Neuronal stem cell (in vitro differentiated cells): ENCODE measurements at regions not wholly inside any gene's neighbourhood (a gene's known extent, or its start where the extent isn't known, plus 50 kb on each side); places are given as distances from the start of the nearest gene placed in this dataset.

Experiments used
- DNase-seq: peaks from one replicate; pipeline ENCODE4 v3.0.0-alpha.2; 2013; ENCODE audit warnings: low spot score
- H2AFZ ChIP-seq: one replicate; pipeline ENCODE4 v1.6.1; 2013; ENCODE audit warnings: mild to moderate bottlenecking, low read length, inconsistent platforms
- H2AK5ac ChIP-seq: 2 replicates; pipeline ENCODE4 v1.6.1; 2013; ENCODE audit warnings: low read depth, mild to moderate bottlenecking, inconsistent platforms, low read length, moderate library complexity, mixed read lengths
- H2BK120ac ChIP-seq: 2 replicates; pipeline ENCODE4 v1.6.1; 2013; ENCODE audit warnings: low read depth, mild to moderate bottlenecking, inconsistent platforms, low read length, moderate library complexity, mixed read lengths
- H2BK12ac ChIP-seq: one replicate; pipeline ENCODE4 v1.6.1; 2013; ENCODE audit warnings: low read length, inconsistent platforms
- H2BK15ac ChIP-seq: 2 replicates; pipeline ENCODE4 v1.6.1; 2013; ENCODE audit warnings: mild to moderate bottlenecking, low read length, inconsistent platforms, mixed read lengths
- H2BK5ac ChIP-seq: one replicate; pipeline ENCODE4 v1.6.1; 2013; ENCODE audit warnings: inconsistent platforms, mild to moderate bottlenecking, low read length, moderate library complexity
- H3K14ac ChIP-seq: one replicate; pipeline ENCODE4 v1.6.1; 2013; ENCODE audit warnings: low read length, inconsistent platforms
- H3K18ac ChIP-seq: 2 replicates; pipeline ENCODE4 v1.6.1; 2013; ENCODE audit warnings: low read length, inconsistent platforms
- H3K23ac ChIP-seq: 2 replicates; pipeline ENCODE4 v1.6.1; 2013; ENCODE audit warnings: low read depth, mild to moderate bottlenecking, mixed read lengths, low read length, inconsistent platforms; ENCODE audit not compliant: poor library complexity
- H3K27ac ChIP-seq: replicated peaks from 3 replicates; pipeline ENCODE4 v1.5.1; 2013; ENCODE audit warnings: low read length, inconsistent platforms
- H3K27me3 ChIP-seq, 3 experiments: 2 replicates each; pipeline ENCODE4 v1.6.1; 2013; ENCODE audit warnings: low read length in 3 of 3, mild to moderate bottlenecking in 2 of 3, inconsistent platforms in 1 of 3, low read depth in 1 of 3, mixed read lengths in 1 of 3, moderate library complexity in 1 of 3; ENCODE audit not compliant: control insufficient read depth in 3 of 3, insufficient read depth in 3 of 3
- H3K36me3 ChIP-seq, 2 donors: replicated peaks in 1 of 2; 2 replicates each; pipeline ENCODE4 v1.6.1; 2013; ENCODE audit warnings: low read length in 2 of 2; ENCODE audit not compliant: control insufficient read depth in 2 of 2, insufficient read depth in 2 of 2
- H3K4ac ChIP-seq: 2 replicates; pipeline ENCODE4 v1.6.1; 2013; ENCODE audit warnings: inconsistent platforms, mild to moderate bottlenecking, low read length, moderate library complexity
- H3K4me1 ChIP-seq, 2 donors: 1 replicate in 1 of 2; 2 replicates in 1 of 2; pipeline ENCODE4 v1.6.1; 2013; ENCODE audit warnings: low read length in 2 of 2, low read depth in 1 of 2; ENCODE audit not compliant: control insufficient read depth in 2 of 2, insufficient read depth in 1 of 2
- H3K4me2 ChIP-seq: one replicate; pipeline ENCODE4 v1.6.1; 2013; ENCODE audit warnings: mild to moderate bottlenecking, low read length, inconsistent platforms; ENCODE audit not compliant: insufficient read depth, poor library complexity, severe bottlenecking
- H3K4me3 ChIP-seq, 2 donors: 2 replicates each; pipeline ENCODE4 v1.5.1; 2013; ENCODE audit warnings: low read length in 2 of 2, mild to moderate bottlenecking in 2 of 2, inconsistent platforms in 1 of 2, moderate library complexity in 1 of 2
- H3K79me1 ChIP-seq: one replicate; pipeline ENCODE4 v1.6.1; 2013; ENCODE audit warnings: low read depth, mild to moderate bottlenecking, inconsistent platforms, low read length, moderate library complexity
- H3K9ac ChIP-seq: one replicate; pipeline ENCODE4 v1.6.1; 2013; ENCODE audit warnings: mild to moderate bottlenecking, low read depth, low read length, inconsistent platforms; ENCODE audit not compliant: poor library complexity
- H3K9me3 ChIP-seq, 2 donors: replicated peaks in 1 of 2; 2 replicates each; pipeline versions ENCODE3 to v1.6.1; 2013; ENCODE audit warnings: low read length in 2 of 2, mild to moderate bottlenecking in 2 of 2, inconsistent platforms in 1 of 2, low read depth in 1 of 2, mixed read lengths in 1 of 2, moderate library complexity in 1 of 2; ENCODE audit not compliant: control insufficient read depth in 2 of 2, insufficient read depth in 1 of 2
- H4K8ac ChIP-seq: one replicate; pipeline ENCODE4 v1.6.1; 2013; ENCODE audit warnings: low read depth, mild to moderate bottlenecking, inconsistent platforms, low read length, moderate library complexity
- H4K91ac ChIP-seq: one replicate; pipeline ENCODE4 v1.6.1; 2013; ENCODE audit warnings: low read length, low read depth, mild to moderate bottlenecking, inconsistent platforms; ENCODE audit not compliant: poor library complexity
- WGBS, 2 donors: extraction: QIAGEN DNeasy Blood & Tissue Kit; methylation state at CpG; one replicate each; pipeline ENCODE4 v1.1.7; 2013; ENCODE audit warnings: missing lambda C conversion rate in 2 of 2, mixed read lengths in 1 of 2; ENCODE audit not compliant: insufficient read length in 2 of 2, insufficient replicate concordance in 1 of 2; ENCODE audit errors: extremely low coverage in 2 of 2; 5-methylcytosine and 5-hydroxymethylcytosine counted together

DNA sequence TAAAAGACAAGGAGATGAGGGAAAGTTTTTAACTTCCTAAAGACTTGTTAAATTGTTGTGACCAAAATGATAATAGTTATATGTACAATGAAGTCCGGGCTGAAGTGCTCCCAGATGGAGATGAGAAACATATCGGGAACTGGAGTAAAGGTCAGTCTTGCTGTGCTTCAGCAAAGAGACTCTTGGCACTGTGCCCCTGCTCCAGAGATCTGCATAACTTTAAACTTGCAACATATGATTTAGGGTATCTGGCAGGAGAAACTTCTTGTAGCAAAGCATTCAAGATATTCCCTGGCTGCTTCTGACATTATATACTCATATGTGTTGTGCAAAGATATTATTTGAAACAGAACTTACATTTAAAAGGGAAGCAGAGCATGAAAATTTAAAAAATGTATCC lies 786.6 kb upstream of the SLITRK6 start:
- no peaks in the 10 kb centered on the region for H3K4me1 ChIP-seq
- H3K9ac ChIP-seq: no peak overlapping the region
- H3K18ac ChIP-seq: no peak overlapping the region
- H2AFZ ChIP-seq: no peak overlapping the region
- H3K27me3 ChIP-seq: no peaks in the 10 kb centered on the region
- no peaks in the 10 kb centered on the region for H3K9me3 ChIP-seq
- H2BK12ac ChIP-seq: no peak overlapping the region
- no peak overlapping the region for H2AK5ac ChIP-seq
- no peak overlapping the region for H3K4me2 ChIP-seq
- H3K4me3 ChIP-seq: no peak overlapping the region
- no peak overlapping the region for H2BK5ac ChIP-seq
- no peak for DNase-seq
- no peak overlapping the region for H3K23ac ChIP-seq
- no peaks in the 10 kb centered on the region for H3K79me1 ChIP-seq
- H3K4ac ChIP-seq: no peak overlapping the region
- no peaks in the 10 kb centered on the region for H3K36me3 ChIP-seq
- no peak overlapping the region for H2BK120ac ChIP-seq
- no peak overlapping the region for H2BK15ac ChIP-seq
- no peak overlapping the region for H3K27ac ChIP-seq
- no peak overlapping the region for H4K8ac ChIP-seq
- WGBS, 2 donors: no CpG with 5 or more reads among the region's 2 CpGs
- no peak overlapping the region for H4K91ac ChIP-seq
- H3K14ac ChIP-seq: no peak overlapping the region

DNA sequence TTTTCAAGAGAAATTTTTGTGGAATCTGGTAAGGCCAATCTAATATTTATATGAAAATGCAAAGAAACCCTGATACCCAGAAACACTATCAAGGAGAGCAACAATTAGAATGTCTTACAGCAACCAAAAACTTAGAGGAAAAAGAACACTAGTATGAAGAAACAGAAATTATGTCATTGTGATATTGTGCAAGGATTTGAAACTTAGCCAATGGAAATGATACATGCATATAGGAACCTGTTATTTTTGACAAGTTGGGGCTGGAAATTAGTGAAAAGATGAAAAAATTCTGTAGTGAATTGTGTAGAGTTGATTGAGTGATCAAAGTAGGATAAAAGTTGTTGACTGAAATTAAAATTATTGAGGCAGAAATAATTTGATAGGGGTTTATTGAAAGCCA lies 792.6 kb upstream of the SLITRK6 start:
- Histone ChIP-seq H3K4me3 (no peak overlapping the region), H3K9ac (no peak overlapping the region), H2BK12ac (no peak overlapping the region), H4K91ac (no peak overlapping the region), H3K4me1 (no peaks in the 10 kb centered on the region), H3K27ac (no peak overlapping the region), H2AK5ac (no peak overlapping the region), H3K27me3 (no peaks in the 10 kb centered on the region), H2AFZ (no peak overlapping the region), H3K4ac (no peak overlapping the region), H3K14ac (no peak overlapping the region), H2BK15ac (no peak overlapping the region), H4K8ac (no peak overlapping the region), H3K79me1 (no peaks in the 10 kb centered on the region), H3K18ac (no peak overlapping the region), H2BK5ac (no peak overlapping the region), H3K9me3 (peaks cover 0 to 3% of the 10 kb centered on the region in 2 donors), H3K4me2 (no peak overlapping the region), H3K23ac (no peak overlapping the region), H3K36me3 (no peaks in the 10 kb centered on the region), H2BK120ac (no peak overlapping the region)
- DNase-seq: no peak

DNA sequence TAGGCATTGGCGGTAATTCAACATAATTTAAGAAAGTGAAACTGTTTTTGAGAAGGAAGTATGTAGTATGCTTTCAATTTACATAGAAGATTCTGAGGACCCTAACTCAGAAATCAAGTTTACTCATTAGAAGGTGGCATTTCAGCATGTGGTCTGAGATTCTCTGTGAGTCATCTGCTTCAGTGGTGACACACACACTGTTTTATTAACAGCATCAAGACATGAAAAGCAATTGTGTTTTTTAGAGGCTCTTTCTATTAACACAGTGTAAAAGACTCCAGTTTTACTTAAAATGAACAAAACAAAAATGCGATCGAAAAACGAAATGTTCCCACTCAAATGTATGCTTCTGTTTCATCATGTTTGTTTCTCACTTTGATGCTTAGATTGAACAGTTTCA lies 802.1 kb upstream of the SLITRK6 start:
- H3K23ac ChIP-seq: no peak overlapping the region
- no peak overlapping the region for H3K27ac ChIP-seq
- H2AFZ ChIP-seq: peak overlapping the region; percentile 72
- no peak overlapping the region for H2AK5ac ChIP-seq
- no peak for DNase-seq
- H3K9me3 ChIP-seq: no peaks in the 10 kb centered on the region
- no peak overlapping the region for H4K91ac ChIP-seq
- no peak overlapping the region for H3K14ac ChIP-seq
- H3K27me3 ChIP-seq: no peaks in the 10 kb centered on the region
- no peak overlapping the region for H3K9ac ChIP-seq
- H3K36me3 ChIP-seq: no peaks in the 10 kb centered on the region
- H3K4me1 ChIP-seq: peaks cover 0 to 3% of the 10 kb centered on the region in 2 donors
- no peak overlapping the region for H3K18ac ChIP-seq
- no peaks in the 10 kb centered on the region for H3K79me1 ChIP-seq
- H3K4ac ChIP-seq: no peak overlapping the region
- H3K4me2 ChIP-seq: no peak overlapping the region
- H2BK120ac ChIP-seq: no peak overlapping the region
- no peak overlapping the region for H2BK12ac ChIP-seq
- no CpG with 5 or more reads among the region's 4 CpGs for WGBS, 2 donors
- H2BK15ac ChIP-seq: no peak overlapping the region
- no peak overlapping the region for H3K4me3 ChIP-seq
- H4K8ac ChIP-seq: no peak overlapping the region
- H2BK5ac ChIP-seq: no peak overlapping the region

DNA sequence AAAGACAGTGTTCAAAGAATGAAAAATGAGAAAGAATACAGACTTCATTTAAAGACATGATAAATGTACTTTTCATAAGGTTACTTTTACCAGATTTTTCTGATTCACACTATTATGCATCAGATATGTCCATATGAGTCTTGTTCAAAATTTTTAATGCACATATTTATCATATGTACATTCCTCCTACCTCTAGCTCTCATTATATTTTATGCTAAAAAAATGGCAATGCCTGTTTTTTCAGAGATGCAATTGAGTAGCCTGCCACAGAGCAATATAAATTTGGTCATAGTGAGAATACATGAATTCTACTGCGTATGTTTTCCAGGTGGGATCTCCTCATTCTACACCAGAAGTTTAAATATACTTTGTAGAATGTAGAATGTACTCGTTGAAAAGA lies 807.0 kb upstream of the SLITRK6 start:
- no peaks in the 10 kb centered on the region for H3K79me1 ChIP-seq
- H3K27me3 ChIP-seq: no peaks in the 10 kb centered on the region
- H3K36me3 ChIP-seq: no peaks in the 10 kb centered on the region
- DNase-seq: no peak
- no peak overlapping the region for H2BK5ac ChIP-seq
- H3K4me2 ChIP-seq: no peak overlapping the region
- no peak overlapping the region for H2BK120ac ChIP-seq
- H3K18ac ChIP-seq: no peak overlapping the region
- H3K4me1 ChIP-seq: peaks cover 0 to 3% of the 10 kb centered on the region in 2 donors
- H2BK12ac ChIP-seq: no peak overlapping the region
- no CpG with 5 or more reads among the region's 2 CpGs for WGBS, 2 donors
- no peak overlapping the region for H3K4me3 ChIP-seq
- no peak overlapping the region for H3K4ac ChIP-seq
- no peak overlapping the region for H3K9ac ChIP-seq
- no peak overlapping the region for H3K23ac ChIP-seq
- H2AFZ ChIP-seq: no peak overlapping the region
- H3K9me3 ChIP-seq: peaks cover 0 to under 1% of the 10 kb centered on the region in 2 donors
- H4K91ac ChIP-seq: no peak overlapping the region
- H2AK5ac ChIP-seq: no peak overlapping the region
- no peak overlapping the region for H2BK15ac ChIP-seq
- H3K27ac ChIP-seq: no peak overlapping the region
- no peak overlapping the region for H3K14ac ChIP-seq
- no peak overlapping the region for H4K8ac ChIP-seq
